ENCODE measurements at regions not wholly inside any gene's neighbourhood (a gene's known extent, or its start where the extent isn't known, plus 50 kb on each side); places are given as distances from the start of the nearest gene placed in this dataset.
"Not testable (repeated sequence)": the region's sequence is repeated elsewhere in the genome, so short reads cannot be mapped to it uniquely, and the experiment has no call there.

GRCh38 chr1:65650682-65651081, 142.0 kb upstream of the PDE4B start:
- TF ChIP-seq POLR2A (IDR thresholded peaks at IDR 0.05) (no peak), CTCF (IDR thresholded peaks at IDR 0.05) (no peak)

GRCh38 chr1:65654526-65654925, 138.2 kb upstream of the PDE4B start:
- 74 to 75% methylated on average over 2 of the region's 2 CpGs for WGBS, 2 donors
- intact Hi-C loops (cut with DNase I; ENCODE audit: low total_unique reads); DNase-seq (ENCODE audit: low spot score in 2 of 2); H3K4me3 ChIP-seq (ENCODE audit: low read depth, poor library complexity, severe bottlenecking): not testable (repeated sequence)

More at GRCh38 chr1:65650682-65651081, 142.0 kb upstream of the PDE4B start:
- 55 to 85% methylated on average over 1 of the region's 1 CpG for WGBS, 2 donors
- H3K4me3 ChIP-seq (ENCODE audit: low read depth, poor library complexity, severe bottlenecking): no peak overlapping the region
- no peak for DNase-seq (ENCODE audit: low spot score in 2 of 2)
- intact Hi-C loops (cut with DNase I; ENCODE audit: low total_unique reads): no loop called here

DNA sequence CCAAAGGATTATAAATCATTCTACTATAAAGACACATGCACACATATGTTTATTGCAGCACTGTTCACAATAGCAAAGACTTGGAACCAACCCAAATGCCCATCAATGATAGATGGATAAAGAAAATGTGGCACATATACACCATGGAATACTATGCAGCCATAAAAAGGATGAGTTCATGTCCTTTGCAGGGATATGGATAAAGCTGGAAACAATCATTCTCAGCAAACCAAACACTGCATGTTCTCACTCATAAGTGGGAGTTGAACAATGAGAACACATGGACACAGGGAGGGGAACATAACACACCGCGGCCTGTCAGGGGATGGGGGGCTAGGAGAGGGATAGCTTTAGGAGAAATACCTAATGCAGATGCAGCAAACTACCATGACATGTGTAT, 135.1 kb upstream of the PDE4B start:
- DNase-seq (ENCODE audit: low spot score in 2 of 2); intact Hi-C loops (cut with DNase I; ENCODE audit: low total_unique reads); H3K4me3 ChIP-seq (ENCODE audit: low read depth, poor library complexity, severe bottlenecking): not testable (repeated sequence)
- WGBS, 2 donors: 82 to 88% methylated on average over 2 of the region's 2 CpGs

DNA sequence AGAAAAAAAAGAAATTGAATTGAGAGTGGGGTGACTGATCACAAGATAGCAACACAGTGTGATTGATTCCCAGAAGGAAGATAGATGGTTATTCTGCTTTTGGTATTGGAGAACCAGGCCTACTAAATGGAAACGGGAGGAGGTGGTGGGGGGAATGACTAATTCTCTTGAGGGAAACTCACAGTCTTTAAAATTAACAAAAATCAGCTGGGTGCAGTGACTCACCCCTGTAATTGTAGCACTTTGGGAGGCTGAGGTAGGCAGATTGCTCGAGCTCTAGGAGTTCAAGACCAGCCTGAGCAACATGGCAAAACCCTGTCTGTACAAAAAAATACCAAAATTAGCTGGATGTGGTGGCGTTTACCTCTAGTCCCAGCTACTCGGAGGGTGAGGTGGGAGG, 134.6 kb upstream of the PDE4B start:
- 54 to 80% methylated on average over 4 of the region's 4 CpGs for WGBS, 2 donors
- intact Hi-C loops (cut with DNase I; ENCODE audit: low total_unique reads): no loop called here
- DNase-seq (ENCODE audit: low spot score in 2 of 2): no peak
- no peak for TF ChIP-seq POLR2A (IDR thresholded peaks at IDR 0.05)
- H3K4me3 ChIP-seq (ENCODE audit: low read depth, poor library complexity, severe bottlenecking): no peak overlapping the region

DNA sequence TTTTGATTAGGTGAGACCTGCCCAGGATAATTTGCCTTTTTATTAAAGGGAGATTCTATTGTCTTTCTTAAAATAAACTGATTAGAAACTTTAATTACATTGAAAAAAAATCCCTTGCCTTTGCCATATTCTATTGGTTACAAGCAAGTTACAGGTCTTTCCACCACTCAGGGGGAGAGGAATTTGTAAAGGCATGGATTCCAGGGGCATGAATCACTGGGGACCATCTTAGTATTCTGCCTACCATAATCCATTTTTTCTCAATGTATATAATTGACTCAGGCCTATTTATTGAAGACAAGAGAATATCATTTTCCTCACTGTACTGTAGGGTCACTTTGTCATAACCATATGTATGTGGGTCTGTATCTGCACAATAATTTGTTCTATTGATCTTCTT, 124.3 kb upstream of the PDE4B start:
- DNase-seq (ENCODE audit: low spot score in 2 of 2): no peak
- no peak overlapping the region for H3K4me3 ChIP-seq (ENCODE audit: low read depth, poor library complexity, severe bottlenecking)
- intact Hi-C loops (cut with DNase I; ENCODE audit: low total_unique reads): no loop called here
- TF ChIP-seq POLR2A (IDR thresholded peaks at IDR 0.05) (no peak), CTCF (IDR thresholded peaks at IDR 0.05) (no peak)

DNA sequence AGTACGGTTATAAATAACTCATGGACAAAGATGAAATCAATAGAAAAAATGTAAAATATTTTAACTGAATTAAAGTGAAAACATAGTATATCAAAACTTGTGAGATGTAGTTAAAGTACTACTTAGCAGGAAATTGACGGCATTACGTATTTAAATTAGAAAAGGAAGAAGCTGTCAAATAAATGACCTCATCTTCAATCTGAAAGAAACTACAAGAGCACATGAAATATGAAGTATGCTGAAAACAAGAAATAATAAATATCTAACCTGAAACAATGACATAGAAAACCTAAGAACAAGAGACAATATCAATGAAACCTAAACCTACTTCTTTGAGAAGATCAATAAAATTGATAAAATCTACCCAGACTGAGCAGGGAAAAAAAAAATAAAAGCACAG, 122.2 kb upstream of the PDE4B start:
- TF ChIP-seq CTCF (IDR thresholded peaks at IDR 0.05) (no peak), POLR2A (IDR thresholded peaks at IDR 0.05) (no peak)
- 79 to 88% methylated on average over 3 of the region's 3 CpGs for WGBS, 2 donors
- no peak for DNase-seq (ENCODE audit: low spot score in 2 of 2)
- intact Hi-C loops (cut with DNase I; ENCODE audit: low total_unique reads): no loop called here
- H3K4me3 ChIP-seq (ENCODE audit: low read depth, poor library complexity, severe bottlenecking): no peak overlapping the region

GRCh38 chr1:65674522-65674921, 118.2 kb upstream of the PDE4B start:
- DNase-seq (ENCODE audit: low spot score in 2 of 2): no peak
- WGBS, 2 donors: 91 to 92% methylated on average over 2 of the region's 2 CpGs
- TF ChIP-seq POLR2A (IDR thresholded peaks at IDR 0.05) (no peak), CTCF (IDR thresholded peaks at IDR 0.05) (no peak)
- H3K4me3 ChIP-seq (ENCODE audit: low read depth, poor library complexity, severe bottlenecking): no peak overlapping the region
- intact Hi-C loops (cut with DNase I; ENCODE audit: low total_unique reads): no loop called here

Data from lower leg skin (tissue), 4 donors.